Skeletal muscle tissue (tissue), 3 donors: ENCODE measurements at regions not wholly inside any gene's neighbourhood (a gene's known extent, or its start where the extent isn't known, plus 50 kb on each side); places are given as distances from the start of the nearest gene placed in this dataset.
"Not testable (repeated sequence)": the region's sequence is repeated elsewhere in the genome, so short reads cannot be mapped to it uniquely, and the experiment has no call there.

Experiments
- H3K27ac ChIP-seq: one replicate; pipeline ENCODE4 v1.7.0; 2013; ENCODE audit warnings: mild to moderate bottlenecking, low read depth, low read length, inconsistent platforms
- H3K27me3 ChIP-seq, 3 donors: one replicate each; pipeline ENCODE4 v1.7.0; 2013; ENCODE audit warnings: low read length in 3 of 3; ENCODE audit not compliant: control insufficient read depth in 3 of 3, insufficient read depth in 3 of 3
- H3K36me3 ChIP-seq, 3 donors: one replicate each; pipeline ENCODE4 v1.7.0; 2013; ENCODE audit warnings: low read length in 3 of 3; ENCODE audit not compliant: control insufficient read depth in 3 of 3, insufficient read depth in 3 of 3
- H3K4me1 ChIP-seq, 3 donors: one replicate each; pipeline ENCODE4 v1.7.0; 2013; ENCODE audit warnings: low read length in 3 of 3, mild to moderate bottlenecking in 3 of 3; ENCODE audit not compliant: control insufficient read depth in 3 of 3, insufficient read depth in 3 of 3
- H3K4me3 ChIP-seq, 3 donors: one replicate each; pipeline ENCODE4 v1.7.0; 2013; ENCODE audit warnings: low read length in 3 of 3
- H3K9ac ChIP-seq, 3 donors: one replicate each; pipeline ENCODE4 v1.7.0; 2013; ENCODE audit warnings: low read length in 3 of 3, mild to moderate bottlenecking in 3 of 3, moderate library complexity in 2 of 3, low read depth in 1 of 3
- H3K9me3 ChIP-seq, 3 donors: one replicate each; pipeline ENCODE4 v1.7.0; 2013; ENCODE audit warnings: low read length in 3 of 3; ENCODE audit not compliant: control insufficient read depth in 3 of 3
- donor health status: Osteomylitis.

GRCh38 chr14:104401785-104402184, 177.8 kb upstream of the C14orf180 start:
- Histone ChIP-seq H3K9me3 (peaks cover 0 to 3% (median 0%) of the 10 kb centered on the region in 3 donors), H3K27ac (no peak overlapping the region), H3K9ac (no peak overlapping the region), H3K36me3 (no peaks in the 10 kb centered on the region), H3K27me3 (peaks cover 0 to 8% (median 6%) of the 10 kb centered on the region in 3 donors), H3K4me1 (no peaks in the 10 kb centered on the region), H3K4me3 (no peak overlapping the region)

GRCh38 chr14:104402303-104402702, 177.3 kb upstream of the C14orf180 start:
- not testable (repeated sequence) for H3K9ac ChIP-seq, H3K27me3 ChIP-seq, H3K4me1 ChIP-seq, H3K36me3 ChIP-seq, H3K4me3 ChIP-seq, H3K27ac ChIP-seq, H3K9me3 ChIP-seq

DNA sequence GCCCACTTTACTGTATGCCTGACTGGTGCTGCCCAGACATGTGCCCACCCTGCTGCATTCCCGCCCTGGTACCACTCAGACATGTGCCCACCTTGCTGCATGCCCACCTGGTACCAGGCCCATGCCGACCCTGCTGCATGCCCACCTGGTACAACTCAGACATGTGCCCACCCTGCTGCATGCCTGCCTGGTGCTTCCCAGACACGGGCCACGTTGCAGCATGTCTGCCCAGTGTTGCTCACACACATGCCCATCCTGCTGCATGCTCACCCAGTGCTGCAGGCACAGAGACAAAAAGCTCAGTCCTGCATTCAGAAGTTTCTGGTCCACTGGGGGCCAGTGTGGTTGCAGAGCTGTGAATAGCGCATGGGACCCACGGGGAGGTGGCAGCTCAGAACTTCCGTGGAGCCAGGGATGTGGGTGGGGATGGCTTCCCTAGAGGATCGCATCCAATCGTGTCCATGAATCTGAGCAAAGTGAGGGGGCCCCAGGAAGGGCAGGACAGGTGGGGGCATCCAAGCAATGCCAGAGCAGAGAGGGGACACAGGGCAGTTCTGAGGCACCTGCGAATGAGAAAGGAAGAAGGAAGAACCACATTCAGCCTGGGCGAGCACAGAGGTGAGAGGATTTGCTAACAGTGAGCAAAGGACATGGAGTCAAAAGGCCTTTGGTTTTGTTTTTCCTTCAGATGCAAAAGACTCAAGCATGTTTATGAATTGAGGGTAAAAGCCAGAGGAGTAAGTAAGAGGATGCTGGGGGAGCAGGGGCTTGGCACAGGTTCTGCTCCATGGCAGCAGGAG, 175.9 kb upstream of the C14orf180 start:
- H3K9me3 ChIP-seq = peaks cover 0 to 6% (median 2%) of the 10 kb centered on the region in 3 donors
- no peak overlapping the region for H3K9ac ChIP-seq
- H3K4me1 ChIP-seq = no peaks in the 10 kb centered on the region
- H3K4me3 ChIP-seq = no peak overlapping the region
- H3K27ac ChIP-seq = no peak overlapping the region
- no peaks in the 10 kb centered on the region for H3K36me3 ChIP-seq
- peaks cover 0 to 9% (median 8%) of the 10 kb centered on the region in 3 donors for H3K27me3 ChIP-seq

DNA sequence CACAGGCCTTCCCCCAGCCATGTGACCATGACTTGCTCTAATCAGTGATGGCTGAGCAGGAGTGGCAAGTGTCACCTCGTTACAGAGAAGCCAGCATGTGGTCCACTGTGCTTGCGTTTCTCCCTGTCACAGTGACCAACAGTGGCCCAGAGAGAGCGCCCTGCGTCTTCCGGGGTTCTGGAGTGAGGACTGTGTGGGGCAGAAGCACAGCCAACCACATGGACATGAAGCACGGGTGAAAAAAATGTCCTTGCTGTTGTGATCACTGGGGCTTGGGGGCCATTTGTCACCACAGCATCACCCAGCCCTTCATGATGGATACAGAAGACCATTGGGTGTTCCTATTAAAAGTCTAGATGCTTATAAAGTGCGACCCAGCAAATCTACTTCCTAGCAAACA, 174.6 kb upstream of the C14orf180 start:
- H3K27ac ChIP-seq = no peak overlapping the region
- H3K9me3 ChIP-seq = peaks cover 3 to 7% (median 4%) of the 10 kb centered on the region in 3 donors
- H3K4me3 ChIP-seq = no peak overlapping the region
- H3K4me1 ChIP-seq = no peaks in the 10 kb centered on the region
- no peak overlapping the region for H3K9ac ChIP-seq
- peaks cover 0 to 8% (median 4%) of the 10 kb centered on the region in 3 donors for H3K27me3 ChIP-seq
- H3K36me3 ChIP-seq = no peaks in the 10 kb centered on the region

DNA sequence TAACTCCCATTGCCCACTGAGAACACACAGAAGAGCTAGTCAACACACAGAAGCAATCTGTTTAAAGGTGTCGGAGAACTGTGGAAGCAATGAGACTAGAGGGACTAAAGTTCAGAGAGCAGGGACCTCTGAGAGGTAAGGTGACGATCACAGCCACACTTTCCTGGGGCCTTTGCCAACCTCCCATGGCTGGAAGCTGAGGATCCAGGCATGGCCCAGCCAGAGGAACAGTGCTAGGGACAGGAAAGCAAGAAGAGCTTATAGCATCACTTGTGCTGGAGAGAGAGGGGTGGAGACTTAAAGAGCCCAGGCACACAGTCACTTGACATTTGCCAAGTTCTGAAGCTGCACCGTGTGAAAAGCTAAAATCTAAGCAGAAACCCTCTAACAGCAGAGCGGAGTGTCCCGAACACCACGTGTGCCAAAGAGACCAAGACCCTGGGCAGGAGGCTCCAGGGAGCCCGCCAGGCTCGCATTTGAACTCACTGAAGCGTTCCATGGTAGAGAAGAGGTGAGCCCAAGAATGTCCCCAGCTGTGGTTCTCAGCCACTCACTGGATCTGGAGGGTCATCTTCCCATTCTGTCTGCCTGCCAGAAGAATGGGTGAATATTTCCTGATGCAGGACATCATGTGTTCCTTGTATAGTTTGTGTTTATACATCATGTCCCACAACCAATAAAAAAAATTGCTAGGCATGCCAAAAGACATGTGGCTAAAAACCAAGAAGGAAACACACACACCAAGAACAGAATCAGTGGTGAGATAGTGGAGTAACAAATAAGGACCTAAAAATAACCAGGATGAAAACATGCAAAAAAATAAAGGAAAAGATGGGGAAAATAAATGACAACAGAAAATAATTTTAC, 174.0 kb upstream of the C14orf180 start:
- H3K4me1 ChIP-seq = no peaks in the 10 kb centered on the region
- no peaks in the 10 kb centered on the region for H3K36me3 ChIP-seq
- no peak overlapping the region for H3K4me3 ChIP-seq
- H3K9me3 ChIP-seq = peaks cover 3 to 7% (median 4%) of the 10 kb centered on the region in 3 donors
- H3K27ac ChIP-seq = no peak overlapping the region
- H3K27me3 ChIP-seq = peaks cover 0 to 8% (median 3%) of the 10 kb centered on the region in 3 donors
- H3K9ac ChIP-seq = no peak overlapping the region

DNA sequence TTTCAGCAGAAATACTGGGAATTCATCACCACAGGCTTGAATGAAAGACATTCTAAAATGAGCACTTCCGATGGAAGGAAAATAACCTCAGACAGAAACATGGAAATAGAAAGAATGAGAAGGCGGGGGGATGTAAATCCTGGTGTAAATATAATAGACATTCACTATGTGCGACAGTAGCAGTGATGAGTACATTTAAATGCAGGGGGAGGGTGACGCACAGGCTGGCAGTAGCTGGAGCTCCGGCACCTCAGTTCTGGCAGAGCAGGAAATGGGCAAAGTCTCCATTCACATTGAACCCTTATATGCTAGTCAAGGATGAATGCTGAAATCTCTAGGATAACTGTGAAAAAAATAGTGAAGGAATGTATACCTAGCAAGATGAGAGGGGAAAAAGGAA, 172.7 kb upstream of the C14orf180 start:
- H3K4me3 ChIP-seq = no peak overlapping the region
- no peak overlapping the region for H3K27ac ChIP-seq
- H3K4me1 ChIP-seq = no peaks in the 10 kb centered on the region
- no peaks in the 10 kb centered on the region for H3K36me3 ChIP-seq
- H3K27me3 ChIP-seq = peaks cover 0 to 8% (median 3%) of the 10 kb centered on the region in 3 donors
- no peak overlapping the region for H3K9ac ChIP-seq
- H3K9me3 ChIP-seq = peaks cover 3 to 7% (median 4%) of the 10 kb centered on the region in 3 donors

DNA sequence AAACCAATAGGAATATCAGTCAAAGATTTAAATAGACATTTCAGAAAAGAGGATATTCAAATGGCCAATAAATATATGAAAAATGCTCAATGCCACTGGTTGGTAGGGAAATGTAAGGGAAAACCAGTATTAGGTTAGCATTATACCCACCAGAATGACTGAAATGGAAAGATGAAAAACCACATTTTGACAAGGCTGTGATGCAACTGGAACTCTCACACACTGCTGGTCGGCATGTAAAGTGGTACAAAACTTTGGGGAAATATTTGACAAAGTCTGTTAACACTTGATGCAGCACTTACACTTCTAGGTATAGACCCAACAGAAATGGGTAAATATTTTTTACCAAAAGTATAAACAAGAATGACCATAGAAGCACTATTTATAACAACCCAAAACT, 163.2 kb upstream of the C14orf180 start:
- no peak overlapping the region for H3K27ac ChIP-seq
- H3K4me1 ChIP-seq = no peaks in the 10 kb centered on the region
- H3K9me3 ChIP-seq = no peaks in the 10 kb centered on the region
- H3K27me3 ChIP-seq = peaks cover 0 to 2% (median 0%) of the 10 kb centered on the region in 3 donors
- H3K9ac ChIP-seq = no peak overlapping the region
- no peak overlapping the region for H3K4me3 ChIP-seq
- no peaks in the 10 kb centered on the region for H3K36me3 ChIP-seq

GRCh38 chr14:104419865-104420505, 159.6 kb upstream of the C14orf180 start:
- H3K36me3 ChIP-seq = no peaks in the 10 kb centered on the region
- peaks cover 20 to 32% (median 26%) of the 10 kb centered on the region in 3 donors for H3K27me3 ChIP-seq
- no peak overlapping the region for H3K9ac ChIP-seq
- no peaks in the 10 kb centered on the region for H3K9me3 ChIP-seq
- H3K4me3 ChIP-seq = no peak overlapping the region
- no peaks in the 10 kb centered on the region for H3K4me1 ChIP-seq
- H3K27ac ChIP-seq = no peak overlapping the region

DNA sequence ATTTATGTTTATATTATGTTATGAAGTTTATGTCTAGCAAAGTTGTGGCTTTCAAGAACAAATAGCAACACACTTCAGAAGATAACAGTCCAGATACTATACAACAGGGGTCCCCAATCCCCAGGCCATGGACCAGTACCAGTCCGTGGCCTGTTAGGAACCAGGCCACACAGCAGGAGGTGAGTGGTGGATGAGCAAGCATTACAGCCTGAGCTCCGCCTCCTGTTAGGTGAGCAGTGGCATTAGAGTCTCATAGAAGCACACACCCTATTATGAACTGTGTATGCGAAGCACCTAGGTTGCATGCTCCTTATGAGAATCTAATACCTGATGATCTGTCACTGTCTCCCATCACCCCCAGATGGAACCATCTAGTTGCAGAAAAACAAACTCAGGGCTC, 159.0 kb upstream of the C14orf180 start:
- H3K9me3 ChIP-seq, H3K36me3 ChIP-seq, H3K4me3 ChIP-seq, H3K4me1 ChIP-seq, H3K27ac ChIP-seq, H3K9ac ChIP-seq: not testable (repeated sequence)
- peaks cover 20 to 35% (median 26%) of the 10 kb centered on the region in 3 donors for H3K27me3 ChIP-seq
